ENCODE measurements at regions not wholly inside any gene's neighbourhood (a gene's known extent, or its start where the extent isn't known, plus 50 kb on each side); places are given as distances from the start of the nearest gene placed in this dataset.

- H3K27me3 ChIP-seq, result no peaks in the 10 kb centered on the region
These were observed 288.9 kb downstream of the PREX1 start for GRCh38 chr20:48538856-48539255.

GRCh38 chr20:48538058-48538825, 289.6 kb downstream of the PREX1 start:
- intact Hi-C loops (cut with DNase I), result no loop called here
- no peak for DNase-seq (ENCODE audit: extremely low spot score in 2 of 2)
- Histone ChIP-seq H3K36me3 (no peaks in the 10 kb centered on the region), H3K9me3 (no peaks in the 10 kb centered on the region), H3K27me3 (no peaks in the 10 kb centered on the region), H3K4me3 (no peak overlapping the region), H3K27ac (no peak overlapping the region), H3K4me1 (no peaks in the 10 kb centered on the region)
- no peak for TF ChIP-seq CTCF (IDR thresholded peaks at IDR 0.05)
- no peak for TF ChIP-seq POLR2A (IDR thresholded peaks at IDR 0.05)
- TF ChIP-seq POLR2AphosphoS5 (IDR thresholded peaks at IDR 0.05; ENCODE audit: insufficient read depth in 1 of 2, low read depth in 1 of 2), result no peak

More at GRCh38 chr20:48538856-48539255, 288.9 kb downstream of the PREX1 start:
- Histone ChIP-seq H3K9me3 (no peaks in the 10 kb centered on the region), H3K4me1 (no peaks in the 10 kb centered on the region), H3K4me3 (no peak overlapping the region), H3K36me3 (no peaks in the 10 kb centered on the region), H3K27ac (no peak overlapping the region)
- TF ChIP-seq POLR2A (IDR thresholded peaks at IDR 0.05), result no peak
- no peak for TF ChIP-seq POLR2AphosphoS5 (IDR thresholded peaks at IDR 0.05; ENCODE audit: insufficient read depth in 1 of 2, low read depth in 1 of 2)
- TF ChIP-seq CTCF (IDR thresholded peaks at IDR 0.05), result no peak
- DNase-seq (ENCODE audit: extremely low spot score in 2 of 2), result no peak
- intact Hi-C loops (cut with DNase I), result no loop called here

GRCh38 chr20:48536206-48536605, 291.6 kb downstream of the PREX1 start:
- DNase-seq (ENCODE audit: extremely low spot score in 2 of 2), result no peak
- Histone ChIP-seq H3K4me3 (no peak overlapping the region), H3K36me3 (no peaks in the 10 kb centered on the region), H3K27me3 (no peaks in the 10 kb centered on the region), H3K9me3 (no peaks in the 10 kb centered on the region), H3K4me1 (peaks cover 3% of the 10 kb centered on the region), H3K27ac (no peak overlapping the region)
- intact Hi-C loops (cut with DNase I), result no loop called here
- TF ChIP-seq POLR2AphosphoS5 (IDR thresholded peaks at IDR 0.05; ENCODE audit: insufficient read depth in 1 of 2, low read depth in 1 of 2) (no peak), CTCF (IDR thresholded peaks at IDR 0.05) (no peak), POLR2A (IDR thresholded peaks at IDR 0.05) (no peak)

GRCh38 chr20:48535556-48535955, 292.2 kb downstream of the PREX1 start:
- Histone ChIP-seq H3K4me1 (peaks cover 8% of the 10 kb centered on the region), H3K36me3 (no peaks in the 10 kb centered on the region), H3K9me3 (no peaks in the 10 kb centered on the region), H3K4me3 (no peak overlapping the region), H3K27ac (no peak overlapping the region), H3K27me3 (no peaks in the 10 kb centered on the region)
- no peak for DNase-seq (ENCODE audit: extremely low spot score in 2 of 2)
- intact Hi-C loops (cut with DNase I), result no loop called here
- TF ChIP-seq POLR2A (IDR thresholded peaks at IDR 0.05) (no peak), CTCF (IDR thresholded peaks at IDR 0.05) (no peak), POLR2AphosphoS5 (IDR thresholded peaks at IDR 0.05; ENCODE audit: insufficient read depth in 1 of 2, low read depth in 1 of 2) (no peak)

GRCh38 chr20:48532028-48532427, 295.8 kb downstream of the PREX1 start:
- no peak for DNase-seq (ENCODE audit: extremely low spot score in 2 of 2)
- TF ChIP-seq POLR2AphosphoS5 (IDR thresholded peaks at IDR 0.05; ENCODE audit: insufficient read depth in 1 of 2, low read depth in 1 of 2) (no peak), POLR2A (IDR thresholded peaks at IDR 0.05) (no peak), CTCF (IDR thresholded peaks at IDR 0.05) (no peak)
- intact Hi-C loops (cut with DNase I), result no loop called here

More at GRCh38 chr20:48532028-48532427, 295.8 kb downstream of the PREX1 start:
- no peaks in the 10 kb centered on the region for H3K9me3 ChIP-seq
- H3K27ac ChIP-seq, result no peak overlapping the region
- no peaks in the 10 kb centered on the region for H3K36me3 ChIP-seq
- no peaks in the 10 kb centered on the region for H3K27me3 ChIP-seq
- H3K4me3 ChIP-seq, result no peak overlapping the region
- peaks cover 8% of the 10 kb centered on the region for H3K4me1 ChIP-seq
